Nephron (organoid): ENCODE measurements at regions not wholly inside any gene's neighbourhood (a gene's known extent, or its start where the extent isn't known, plus 50 kb on each side); places are given as distances from the start of the nearest gene placed in this dataset.

Experiments
- H3K27ac Mint-ChIP-seq, 3 experiments: 2 replicates each; pipeline ENCODE4 v1.8.0; 2020; ENCODE audit warnings: mixed read lengths in 3 of 3, mild to moderate bottlenecking in 2 of 3, moderate library complexity in 1 of 3
- H3K27me3 Mint-ChIP-seq: 2 replicates; pipeline ENCODE4 v1.8.0; 2021; ENCODE audit warnings: low read depth, mild to moderate bottlenecking, moderate library complexity, mixed read lengths
- H3K36me3 Mint-ChIP-seq: 2 replicates; pipeline ENCODE4 v1.8.0; 2020; ENCODE audit warnings: low read depth, mixed read lengths
- H3K4me1 Mint-ChIP-seq: 2 replicates; pipeline ENCODE4 v1.8.0; 2020; ENCODE audit warnings: mixed read lengths
- H3K4me3 Mint-ChIP-seq, 3 experiments: 2 replicates each; pipeline ENCODE4 v1.8.0; 2020; ENCODE audit warnings: mild to moderate bottlenecking in 3 of 3, mixed read lengths in 3 of 3, moderate library complexity in 2 of 3
- H3K9me3 Mint-ChIP-seq: 2 replicates; pipeline ENCODE4 v1.8.0; 2020; ENCODE audit warnings: mixed read lengths
- TF ChIP-seq, protein P1 (sequence below), 3 experiments: fragments of 200-600 bp; sonication (generic); IDR thresholded peaks; one replicate each; pipeline ENCODE4 v1.5.0; 2021; ENCODE audit warnings: antibody characterized with exemption in 3 of 3; ENCODE audit not compliant: unreplicated experiment in 3 of 3

DNA sequence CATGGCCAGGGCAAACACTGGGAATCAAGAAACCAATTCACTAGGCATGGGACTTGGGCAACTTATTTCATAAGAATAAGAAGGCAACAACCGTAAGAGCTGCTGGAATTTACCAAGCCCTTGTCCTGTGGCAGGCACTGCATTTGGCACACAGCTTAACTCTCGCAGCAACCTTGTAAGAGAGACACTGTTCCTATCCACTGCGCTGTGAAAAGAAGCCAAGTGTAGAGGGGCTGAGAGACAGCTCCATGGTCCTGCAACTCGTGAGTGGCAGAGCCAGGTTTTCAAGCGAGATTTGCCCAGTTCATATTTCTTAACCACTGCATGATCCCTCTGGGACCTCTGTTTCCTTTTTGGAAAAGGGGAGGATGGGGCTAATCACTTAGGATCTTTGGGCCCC, 129.3 kb upstream of the STC2 start:
- peak overlapping the region; percentile 42 to 83 (median 60) for H3K27ac Mint-ChIP-seq
- TF ChIP-seq, protein P1, sequence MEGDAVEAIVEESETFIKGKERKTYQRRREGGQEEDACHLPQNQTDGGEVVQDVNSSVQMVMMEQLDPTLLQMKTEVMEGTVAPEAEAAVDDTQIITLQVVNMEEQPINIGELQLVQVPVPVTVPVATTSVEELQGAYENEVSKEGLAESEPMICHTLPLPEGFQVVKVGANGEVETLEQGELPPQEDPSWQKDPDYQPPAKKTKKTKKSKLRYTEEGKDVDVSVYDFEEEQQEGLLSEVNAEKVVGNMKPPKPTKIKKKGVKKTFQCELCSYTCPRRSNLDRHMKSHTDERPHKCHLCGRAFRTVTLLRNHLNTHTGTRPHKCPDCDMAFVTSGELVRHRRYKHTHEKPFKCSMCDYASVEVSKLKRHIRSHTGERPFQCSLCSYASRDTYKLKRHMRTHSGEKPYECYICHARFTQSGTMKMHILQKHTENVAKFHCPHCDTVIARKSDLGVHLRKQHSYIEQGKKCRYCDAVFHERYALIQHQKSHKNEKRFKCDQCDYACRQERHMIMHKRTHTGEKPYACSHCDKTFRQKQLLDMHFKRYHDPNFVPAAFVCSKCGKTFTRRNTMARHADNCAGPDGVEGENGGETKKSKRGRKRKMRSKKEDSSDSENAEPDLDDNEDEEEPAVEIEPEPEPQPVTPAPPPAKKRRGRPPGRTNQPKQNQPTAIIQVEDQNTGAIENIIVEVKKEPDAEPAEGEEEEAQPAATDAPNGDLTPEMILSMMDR (IDR thresholded peaks at IDR 0.05; ENCODE audit: unreplicated experiment in 3 of 3), result no peak
- no peaks in the 10 kb centered on the region for H3K9me3 Mint-ChIP-seq
- H3K4me1 Mint-ChIP-seq, result peaks cover 73% of the 10 kb centered on the region
- H3K36me3 Mint-ChIP-seq, result no peaks in the 10 kb centered on the region
- H3K27me3 Mint-ChIP-seq, result peaks cover 13% of the 10 kb centered on the region
- no peak overlapping the region for H3K4me3 Mint-ChIP-seq

- Mint-ChIP-seq H3K27ac (peak overlapping the region; percentile 42 to 83 (median 60)), H3K4me3 (no peak overlapping the region), H3K4me1 (peaks cover 70% of the 10 kb centered on the region), H3K9me3 (no peaks in the 10 kb centered on the region), H3K36me3 (no peaks in the 10 kb centered on the region), H3K27me3 (peaks cover 13% of the 10 kb centered on the region)
- TF ChIP-seq, protein P1 (IDR thresholded peaks at IDR 0.05; ENCODE audit: unreplicated experiment in 3 of 3), result no peak
Observed at GRCh38 chr5:173456751-173457171, 128.5 kb upstream of the STC2 start.

- H3K27ac Mint-ChIP-seq, result peak overlapping the region; percentile 7 to 36 (median 12)
- peaks cover 65% of the 10 kb centered on the region for H3K4me1 Mint-ChIP-seq
- no peak overlapping the region for H3K4me3 Mint-ChIP-seq
- peaks cover 13% of the 10 kb centered on the region for H3K27me3 Mint-ChIP-seq
- no peaks in the 10 kb centered on the region for H3K9me3 Mint-ChIP-seq
- TF ChIP-seq, protein P1 (IDR thresholded peaks at IDR 0.05; ENCODE audit: unreplicated experiment in 3 of 3), result no peak
- H3K36me3 Mint-ChIP-seq, result no peaks in the 10 kb centered on the region
Observed at GRCh38 chr5:173456181-173456580, 128.0 kb upstream of the STC2 start.

- H3K4me1 Mint-ChIP-seq, result peaks cover 59% of the 10 kb centered on the region
- H3K27ac Mint-ChIP-seq, result peak overlapping the region in 1 of 3 experiments; percentile 26
- TF ChIP-seq, protein P1 (IDR thresholded peaks at IDR 0.05; ENCODE audit: unreplicated experiment in 3 of 3), result no peak
- H3K9me3 Mint-ChIP-seq, result no peaks in the 10 kb centered on the region
- no peaks in the 10 kb centered on the region for H3K36me3 Mint-ChIP-seq
- H3K27me3 Mint-ChIP-seq, result peaks cover 10% of the 10 kb centered on the region
- no peak overlapping the region for H3K4me3 Mint-ChIP-seq
Observed at GRCh38 chr5:173455599-173455957, 127.4 kb upstream of the STC2 start.

GRCh38 chr5:173454736-173455598, 126.8 kb upstream of the STC2 start:
- Mint-ChIP-seq H3K27ac (peak overlapping the region in 2 of 3 experiments; percentile 26 to 32), H3K4me3 (peak overlapping the region in 1 of 3 experiments; percentile 18), H3K36me3 (no peaks in the 10 kb centered on the region), H3K27me3 (peaks cover 9% of the 10 kb centered on the region), H3K4me1 (peaks cover 55% of the 10 kb centered on the region), H3K9me3 (no peaks in the 10 kb centered on the region)
- TF ChIP-seq, protein P1 (IDR thresholded peaks at IDR 0.05; ENCODE audit: unreplicated experiment in 3 of 3), result no peak

- Mint-ChIP-seq H3K9me3 (no peaks in the 10 kb centered on the region), H3K36me3 (no peaks in the 10 kb centered on the region), H3K4me1 (peaks cover 51% of the 10 kb centered on the region), H3K27me3 (peaks cover 8% of the 10 kb centered on the region), H3K27ac (no peak overlapping the region), H3K4me3 (no peak overlapping the region)
- TF ChIP-seq, protein P1 (IDR thresholded peaks at IDR 0.05; ENCODE audit: unreplicated experiment in 3 of 3), result no peak
Observed at GRCh38 chr5:173454361-173454735, 126.1 kb upstream of the STC2 start.
